ENCODE measurements at regions not wholly inside any gene's neighbourhood (a gene's known extent, or its start where the extent isn't known, plus 50 kb on each side); places are given as distances from the start of the nearest gene placed in this dataset.

- DNase-seq (no peak), ATAC-seq (no peak)
- TF ChIP-seq CTCF (IDR thresholded peaks at IDR 0.05), result no peak
- H3K4me1 ChIP-seq, result no peaks in the 10 kb centered on the region
- H3K9me3 ChIP-seq, result peaks cover 0 to 16% (median 1%) of the 10 kb centered on the region in 11 donors
- intact Hi-C loops (cut with DNase I), result no loop called here
- H3K27me3 ChIP-seq, result no peaks in the 10 kb centered on the region
- 45 to 54% methylated on average over 3 of the region's 3 CpGs for WGBS, 2 donors
- no peak overlapping the region for H3K4me3 ChIP-seq
- H3K27ac ChIP-seq, result no peak overlapping the region
- H3K36me3 ChIP-seq, result no peaks in the 10 kb centered on the region
Measured at GRCh38 chr2:151113318-151113717, 148.3 kb downstream of the RBM43 start.

GRCh38 chr2:151111599-151112278 is 149.9 kb downstream of the RBM43 start:
- intact Hi-C loops (cut with DNase I), result no loop called here
- Histone ChIP-seq H3K4me1 (no peaks in the 10 kb centered on the region), H3K27ac (no peak overlapping the region), H3K36me3 (no peaks in the 10 kb centered on the region), H3K27me3 (no peaks in the 10 kb centered on the region), H3K4me3 (no peak overlapping the region), H3K9me3 (peaks cover 0 to 12% (median 4%) of the 10 kb centered on the region in 11 donors)
- DNase-seq (no peak), ATAC-seq (no peak)
- no peak for TF ChIP-seq CTCF (IDR thresholded peaks at IDR 0.05)
- WGBS, 2 donors, result 31 to 43% methylated on average over 1 of the region's 1 CpG

GRCh38 chr2:151106805-151107506 is 154.7 kb downstream of the RBM43 start:
- WGBS, 2 donors, result 77 to 87% methylated on average over 3 of the region's 3 CpGs
- no peak for DNase-seq
- Histone ChIP-seq H3K27me3 (no peaks in the 10 kb centered on the region), H3K4me1 (no peaks in the 10 kb centered on the region), H3K4me3 (no peak overlapping the region), H3K27ac (no peak overlapping the region), H3K9me3 (peaks cover 0 to 19% (median 5%) of the 10 kb centered on the region in 11 donors), H3K36me3 (no peaks in the 10 kb centered on the region)
- no peak for ATAC-seq
- intact Hi-C loops (cut with DNase I), result loop anchor here in 1 of 10 donors (1.0 kb wide), 1 partner anchor 17 kb away; no protein-coding TSS in a partner anchor
- TF ChIP-seq CTCF (IDR thresholded peaks at IDR 0.05), result no peak

GRCh38 chr2:151103551-151103950 is 158.1 kb downstream of the RBM43 start:
- TF ChIP-seq CTCF (IDR thresholded peaks at IDR 0.05), result no peak
- Histone ChIP-seq H3K27me3 (no peaks in the 10 kb centered on the region), H3K4me3 (no peak overlapping the region), H3K4me1 (no peaks in the 10 kb centered on the region), H3K36me3 (no peaks in the 10 kb centered on the region), H3K9me3 (peaks cover 0 to 19% (median 5%) of the 10 kb centered on the region in 11 donors), H3K27ac (no peak overlapping the region)
- ATAC-seq (no peak), DNase-seq (no peak)
- intact Hi-C loops (cut with DNase I), result no loop called here
- WGBS, 2 donors, result 82 to 88% methylated on average over 4 of the region's 4 CpGs

Measured in heart right ventricle (tissue), 16 donors.